ENCODE measurements at regions not wholly inside any gene's neighbourhood (a gene's known extent, or its start where the extent isn't known, plus 50 kb on each side); places are given as distances from the start of the nearest gene placed in this dataset.

- TF ChIP-seq, protein P1, sequence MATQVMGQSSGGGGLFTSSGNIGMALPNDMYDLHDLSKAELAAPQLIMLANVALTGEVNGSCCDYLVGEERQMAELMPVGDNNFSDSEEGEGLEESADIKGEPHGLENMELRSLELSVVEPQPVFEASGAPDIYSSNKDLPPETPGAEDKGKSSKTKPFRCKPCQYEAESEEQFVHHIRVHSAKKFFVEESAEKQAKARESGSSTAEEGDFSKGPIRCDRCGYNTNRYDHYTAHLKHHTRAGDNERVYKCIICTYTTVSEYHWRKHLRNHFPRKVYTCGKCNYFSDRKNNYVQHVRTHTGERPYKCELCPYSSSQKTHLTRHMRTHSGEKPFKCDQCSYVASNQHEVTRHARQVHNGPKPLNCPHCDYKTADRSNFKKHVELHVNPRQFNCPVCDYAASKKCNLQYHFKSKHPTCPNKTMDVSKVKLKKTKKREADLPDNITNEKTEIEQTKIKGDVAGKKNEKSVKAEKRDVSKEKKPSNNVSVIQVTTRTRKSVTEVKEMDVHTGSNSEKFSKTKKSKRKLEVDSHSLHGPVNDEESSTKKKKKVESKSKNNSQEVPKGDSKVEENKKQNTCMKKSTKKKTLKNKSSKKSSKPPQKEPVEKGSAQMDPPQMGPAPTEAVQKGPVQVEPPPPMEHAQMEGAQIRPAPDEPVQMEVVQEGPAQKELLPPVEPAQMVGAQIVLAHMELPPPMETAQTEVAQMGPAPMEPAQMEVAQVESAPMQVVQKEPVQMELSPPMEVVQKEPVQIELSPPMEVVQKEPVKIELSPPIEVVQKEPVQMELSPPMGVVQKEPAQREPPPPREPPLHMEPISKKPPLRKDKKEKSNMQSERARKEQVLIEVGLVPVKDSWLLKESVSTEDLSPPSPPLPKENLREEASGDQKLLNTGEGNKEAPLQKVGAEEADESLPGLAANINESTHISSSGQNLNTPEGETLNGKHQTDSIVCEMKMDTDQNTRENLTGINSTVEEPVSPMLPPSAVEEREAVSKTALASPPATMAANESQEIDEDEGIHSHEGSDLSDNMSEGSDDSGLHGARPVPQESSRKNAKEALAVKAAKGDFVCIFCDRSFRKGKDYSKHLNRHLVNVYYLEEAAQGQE (IDR thresholded peaks at IDR 0.05; ENCODE audit: low read depth), result no peak
- TF ChIP-seq POLR2A (IDR thresholded peaks at IDR 0.05; ENCODE audit: borderline replicate concordance, extremely low read depth, insufficient read depth, insufficient read length) (no peak), EZH2 (IDR thresholded peaks at IDR 0.05) (no peak)
These were observed 207.3 kb downstream of the ARRDC4 start (continued) for GRCh38 chr15:98167722-98168268.

- Histone ChIP-seq H3K36me3 (ENCODE audit: control insufficient read depth in 1 of 2, insufficient read depth in 2 of 2, low read length in 2 of 2) (no peaks in the 10 kb centered on the region), H3K27ac (ENCODE audit: low read depth, low read length) (no peak overlapping the region), H3K27me3 (ENCODE audit: insufficient read depth, low read length) (no peaks in the 10 kb centered on the region), H3K4me3 (replicated peaks in 1 of 2; ENCODE audit: low read depth in 1 of 2, low read length in 2 of 2) (no peak overlapping the region), H2AFZ (ENCODE audit: low read depth, low read length, poor library complexity, severe bottlenecking) (no peak overlapping the region), H3K4me2 (ENCODE audit: low read length) (no peak overlapping the region), H4K20me1 (ENCODE audit: insufficient read depth) (no peaks in the 10 kb centered on the region), H3K9me3 (ENCODE audit: control insufficient read depth in 1 of 2, insufficient read depth in 1 of 2, low read depth in 1 of 2, low read length in 2 of 2) (no peaks in the 10 kb centered on the region), H3K9me2 (ENCODE audit: insufficient read depth) (no peaks in the 10 kb centered on the region), H3K9ac (ENCODE audit: low read length) (no peak overlapping the region), H3K79me2 (ENCODE audit: insufficient read depth, low read length) (no peaks in the 10 kb centered on the region), H3K4me1 (ENCODE audit: control insufficient read depth in 1 of 2, insufficient read depth in 2 of 2, low read length in 2 of 2) (no peaks in the 10 kb centered on the region)
- RAD21 ChIA-PET (ENCODE audit: low non-redundant PET in 1 of 2, low total read pairs in 2 of 2, uncharacterized antibody in 2 of 2, unreplicated experiment in 2 of 2), result no interaction called here
- POLR2A ChIA-PET, result no interaction called here
- TF ChIP-seq POLR2A (IDR thresholded peaks at IDR 0.05; ENCODE audit: borderline replicate concordance, extremely low read depth, insufficient read depth, insufficient read length) (no peak), EZH2 (IDR thresholded peaks at IDR 0.05) (no peak), FOSL1 (IDR thresholded peaks at IDR 0.05; ENCODE audit: low read depth) (no peak), ZFX (IDR thresholded peaks at IDR 0.05) (no peak), EZH2phosphoT487 (IDR thresholded peaks at IDR 0.05; ENCODE audit: borderline replicate concordance) (no peak)
- TF ChIP-seq, protein P2, sequence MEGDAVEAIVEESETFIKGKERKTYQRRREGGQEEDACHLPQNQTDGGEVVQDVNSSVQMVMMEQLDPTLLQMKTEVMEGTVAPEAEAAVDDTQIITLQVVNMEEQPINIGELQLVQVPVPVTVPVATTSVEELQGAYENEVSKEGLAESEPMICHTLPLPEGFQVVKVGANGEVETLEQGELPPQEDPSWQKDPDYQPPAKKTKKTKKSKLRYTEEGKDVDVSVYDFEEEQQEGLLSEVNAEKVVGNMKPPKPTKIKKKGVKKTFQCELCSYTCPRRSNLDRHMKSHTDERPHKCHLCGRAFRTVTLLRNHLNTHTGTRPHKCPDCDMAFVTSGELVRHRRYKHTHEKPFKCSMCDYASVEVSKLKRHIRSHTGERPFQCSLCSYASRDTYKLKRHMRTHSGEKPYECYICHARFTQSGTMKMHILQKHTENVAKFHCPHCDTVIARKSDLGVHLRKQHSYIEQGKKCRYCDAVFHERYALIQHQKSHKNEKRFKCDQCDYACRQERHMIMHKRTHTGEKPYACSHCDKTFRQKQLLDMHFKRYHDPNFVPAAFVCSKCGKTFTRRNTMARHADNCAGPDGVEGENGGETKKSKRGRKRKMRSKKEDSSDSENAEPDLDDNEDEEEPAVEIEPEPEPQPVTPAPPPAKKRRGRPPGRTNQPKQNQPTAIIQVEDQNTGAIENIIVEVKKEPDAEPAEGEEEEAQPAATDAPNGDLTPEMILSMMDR (IDR thresholded peaks at IDR 0.05 in 2 of 3, conservative IDR thresholded peaks at IDR 0.05 in 1 of 3; ENCODE audit: borderline replicate concordance in 1 of 3, insufficient read depth in 1 of 3, low read depth in 2 of 3, low read length in 2 of 3), result no peak
- intact Hi-C loops (cut with micrococcal nuclease), result no loop called here
- no peak for ATAC-seq
- CTCF ChIA-PET, result interaction anchor here (2.0 kb wide), 1 partner anchor 9 kb away, joined by 8 read pairs; no protein-coding TSS in a partner anchor
- no TSS peak for BruUV-seq (replicated peaks)
- DNase-seq (ENCODE audit: low read depth, low spot score), result no peak
These were observed 209.0 kb downstream of the ARRDC4 start for GRCh38 chr15:98169551-98169950.
